ENCODE measurements at regions not wholly inside any gene's neighbourhood (a gene's known extent, or its start where the extent isn't known, plus 50 kb on each side); places are given as distances from the start of the nearest gene placed in this dataset.

DNA sequence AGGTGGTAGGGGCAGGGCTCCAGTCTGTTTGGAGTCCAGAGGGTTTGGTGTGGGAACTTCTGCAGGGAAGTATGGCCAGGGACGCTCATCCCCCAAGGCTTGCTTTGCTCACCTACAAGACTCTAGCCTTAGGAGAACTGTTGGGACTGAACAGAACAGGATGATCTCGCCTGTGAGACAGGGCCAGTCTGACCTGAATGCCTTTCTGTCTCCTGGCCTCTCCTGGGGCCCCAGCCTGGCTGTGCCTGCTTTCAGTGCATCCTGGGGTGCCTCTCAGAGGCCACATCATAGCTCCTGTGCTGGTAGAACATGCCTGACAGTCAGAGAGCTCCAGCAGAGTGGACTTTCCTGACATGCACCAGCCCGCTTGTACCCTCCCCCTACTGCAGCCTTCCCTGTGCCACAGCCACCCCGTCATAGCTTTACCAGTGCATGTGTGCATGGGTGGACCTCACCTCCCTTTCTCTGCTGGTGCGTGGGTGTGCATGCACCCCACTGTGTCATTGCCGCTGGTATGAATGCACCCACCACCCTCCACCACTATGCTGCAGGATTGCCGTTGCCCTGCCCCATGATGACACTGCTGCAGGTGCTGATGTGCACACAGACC lies 165.8 kb downstream of the GIPC2 start:
- Histone ChIP-seq H2AFZ (ENCODE audit: insufficient read depth, low read depth, low read length, poor library complexity, severe bottlenecking) (no peak overlapping the region), H3K4me3 (ENCODE audit: control extremely low read depth in 1 of 5, extremely low read depth in 1 of 5, insufficient read depth in 1 of 5, low read depth in 2 of 5, low read length in 4 of 5) (no peak overlapping the region), H3K79me2 (ENCODE audit: control insufficient read depth, insufficient read depth, low read length) (no peaks in the 10 kb centered on the region), H3K9me3 (ENCODE audit: control extremely low read depth in 1 of 3, control insufficient read depth in 2 of 3, insufficient read depth in 1 of 3, low read length in 2 of 3) (peaks cover 0 to 11% (median 0%) of the 10 kb centered on the region in 3 donors), H3K9ac (ENCODE audit: low read length) (no peak overlapping the region), H3K27me3 (replicated peaks in 1 of 4; ENCODE audit: control extremely low read depth in 1 of 4, control insufficient read depth in 3 of 4, insufficient read depth in 4 of 4, low read length in 3 of 4) (no peaks in the 10 kb centered on the region), H4K20me1 (ENCODE audit: control insufficient read depth, insufficient read depth, low read length, poor library complexity, severe bottlenecking) (no peaks in the 10 kb centered on the region), H3K4me2 (replicated peaks; ENCODE audit: low read depth, low read length, poor library complexity, severe bottlenecking) (no peak overlapping the region), H3K4me1 (ENCODE audit: control insufficient read depth in 2 of 2, insufficient read depth in 2 of 2, low read length in 2 of 2) (no peaks in the 10 kb centered on the region), H3K36me3 (replicated peaks in 1 of 2; ENCODE audit: control extremely low read depth in 1 of 2, control insufficient read depth in 1 of 2, extremely low read depth in 1 of 2, insufficient read depth in 2 of 2, low read length in 1 of 2) (no peaks in the 10 kb centered on the region), H3K27ac (ENCODE audit: low read length in 2 of 2) (no peak overlapping the region)
- DNase-seq: no peak
- H3K9me3 Mint-ChIP-seq (ENCODE audit: insufficient read depth): no peaks in the 10 kb centered on the region
- POLR2A ChIA-PET: no interaction called here
- CTCF ChIA-PET: no interaction called here
- 87% methylated on average over 7 of the region's 7 CpGs for WGBS (ENCODE audit: insufficient coverage)
- no peak overlapping the region for H3K27ac Mint-ChIP-seq
- no peaks in the 10 kb centered on the region for H3K4me1 Mint-ChIP-seq
- intact Hi-C loops (cut with micrococcal nuclease): no loop called here
- H3K4me3 Mint-ChIP-seq: no peak overlapping the region
- no peaks in the 10 kb centered on the region for H3K27me3 Mint-ChIP-seq
- no peak for ATAC-seq (ENCODE audit: low read depth)
- TF ChIP-seq, protein P1, sequence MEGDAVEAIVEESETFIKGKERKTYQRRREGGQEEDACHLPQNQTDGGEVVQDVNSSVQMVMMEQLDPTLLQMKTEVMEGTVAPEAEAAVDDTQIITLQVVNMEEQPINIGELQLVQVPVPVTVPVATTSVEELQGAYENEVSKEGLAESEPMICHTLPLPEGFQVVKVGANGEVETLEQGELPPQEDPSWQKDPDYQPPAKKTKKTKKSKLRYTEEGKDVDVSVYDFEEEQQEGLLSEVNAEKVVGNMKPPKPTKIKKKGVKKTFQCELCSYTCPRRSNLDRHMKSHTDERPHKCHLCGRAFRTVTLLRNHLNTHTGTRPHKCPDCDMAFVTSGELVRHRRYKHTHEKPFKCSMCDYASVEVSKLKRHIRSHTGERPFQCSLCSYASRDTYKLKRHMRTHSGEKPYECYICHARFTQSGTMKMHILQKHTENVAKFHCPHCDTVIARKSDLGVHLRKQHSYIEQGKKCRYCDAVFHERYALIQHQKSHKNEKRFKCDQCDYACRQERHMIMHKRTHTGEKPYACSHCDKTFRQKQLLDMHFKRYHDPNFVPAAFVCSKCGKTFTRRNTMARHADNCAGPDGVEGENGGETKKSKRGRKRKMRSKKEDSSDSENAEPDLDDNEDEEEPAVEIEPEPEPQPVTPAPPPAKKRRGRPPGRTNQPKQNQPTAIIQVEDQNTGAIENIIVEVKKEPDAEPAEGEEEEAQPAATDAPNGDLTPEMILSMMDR (IDR thresholded peaks at IDR 0.05): no peak
- TF ChIP-seq EZH2 (IDR thresholded peaks at IDR 0.05; ENCODE audit: borderline replicate concordance, insufficient read depth, low read depth, low read length, poor library complexity, severe bottlenecking): no peak

DNA sequence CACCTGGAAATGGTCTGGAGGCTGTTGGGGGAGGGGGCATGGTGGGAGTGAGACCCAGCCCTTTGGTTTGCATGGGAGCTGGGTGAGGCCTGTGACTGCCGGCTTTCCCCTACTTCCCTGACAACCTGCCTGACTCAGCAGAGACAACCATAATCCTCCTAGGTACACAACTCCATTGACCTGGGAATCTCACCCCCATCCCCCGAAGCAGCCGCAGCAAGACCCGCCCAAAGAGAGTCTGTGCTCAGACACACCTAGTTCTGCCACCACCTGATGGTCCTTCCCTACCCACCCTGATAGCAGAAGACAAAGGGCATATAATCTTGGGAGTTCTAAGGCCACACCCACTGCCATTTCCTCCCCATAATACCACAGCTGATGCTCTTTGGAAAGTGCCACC lies 168.6 kb downstream of the GIPC2 start:
- POLR2A ChIA-PET: no interaction called here
- no peak overlapping the region for H3K4me3 Mint-ChIP-seq
- no peak overlapping the region for H3K27ac ChIP-seq (ENCODE audit: low read length in 2 of 2)
- no peaks in the 10 kb centered on the region for H3K4me1 Mint-ChIP-seq
- no peaks in the 10 kb centered on the region for H3K27me3 ChIP-seq (replicated peaks in 1 of 4; ENCODE audit: control extremely low read depth in 1 of 4, control insufficient read depth in 3 of 4, insufficient read depth in 4 of 4, low read length in 3 of 4)
- H3K9me3 Mint-ChIP-seq (ENCODE audit: insufficient read depth): no peaks in the 10 kb centered on the region
- ATAC-seq (ENCODE audit: low read depth) (no peak), DNase-seq (no peak)
- H4K20me1 ChIP-seq (ENCODE audit: control insufficient read depth, insufficient read depth, low read length, poor library complexity, severe bottlenecking): no peaks in the 10 kb centered on the region
- H3K27me3 Mint-ChIP-seq: no peaks in the 10 kb centered on the region
- H3K4me2 ChIP-seq (replicated peaks; ENCODE audit: low read depth, low read length, poor library complexity, severe bottlenecking): no peak overlapping the region
- CTCF ChIA-PET: no interaction called here
- TF ChIP-seq, protein P1 (IDR thresholded peaks at IDR 0.05): no peak
- TF ChIP-seq EZH2 (IDR thresholded peaks at IDR 0.05; ENCODE audit: borderline replicate concordance, insufficient read depth, low read depth, low read length, poor library complexity, severe bottlenecking): no peak
- no peak overlapping the region for H3K27ac Mint-ChIP-seq
- H3K9ac ChIP-seq (ENCODE audit: low read length): no peak overlapping the region
- no peak overlapping the region for H2AFZ ChIP-seq (ENCODE audit: insufficient read depth, low read depth, low read length, poor library complexity, severe bottlenecking)
- 100% methylated on average over 3 of the region's 4 CpGs for WGBS (ENCODE audit: insufficient coverage)
- H3K36me3 ChIP-seq (replicated peaks in 1 of 2; ENCODE audit: control extremely low read depth in 1 of 2, control insufficient read depth in 1 of 2, extremely low read depth in 1 of 2, insufficient read depth in 2 of 2, low read length in 1 of 2): no peaks in the 10 kb centered on the region
- H3K4me1 ChIP-seq (ENCODE audit: control insufficient read depth in 2 of 2, insufficient read depth in 2 of 2, low read length in 2 of 2): no peaks in the 10 kb centered on the region
- no peaks in the 10 kb centered on the region for H3K79me2 ChIP-seq (ENCODE audit: control insufficient read depth, insufficient read depth, low read length)
- intact Hi-C loops (cut with micrococcal nuclease): no loop called here
- peaks cover 0 to 11% (median 0%) of the 10 kb centered on the region in 3 donors for H3K9me3 ChIP-seq (ENCODE audit: control extremely low read depth in 1 of 3, control insufficient read depth in 2 of 3, insufficient read depth in 1 of 3, low read length in 2 of 3)
- H3K4me3 ChIP-seq (ENCODE audit: control extremely low read depth in 1 of 5, extremely low read depth in 1 of 5, insufficient read depth in 1 of 5, low read depth in 2 of 5, low read length in 4 of 5): no peak overlapping the region

Data from B cell (primary cell).